NCI-H1092 (cell line): ENCODE measurements at regions not wholly inside any gene's neighbourhood (a gene's known extent, or its start where the extent isn't known, plus 50 kb on each side); places are given as distances from the start of the nearest gene placed in this dataset.
"Not testable (repeated sequence)": the region's sequence is repeated elsewhere in the genome, so short reads cannot be mapped to it uniquely, and the experiment has no call there.

Source experiments
- DNase-seq: peaks from one replicate; lab custom pipeline; 2025; lab: John Stamatoyannopoulos, UW

DNA sequence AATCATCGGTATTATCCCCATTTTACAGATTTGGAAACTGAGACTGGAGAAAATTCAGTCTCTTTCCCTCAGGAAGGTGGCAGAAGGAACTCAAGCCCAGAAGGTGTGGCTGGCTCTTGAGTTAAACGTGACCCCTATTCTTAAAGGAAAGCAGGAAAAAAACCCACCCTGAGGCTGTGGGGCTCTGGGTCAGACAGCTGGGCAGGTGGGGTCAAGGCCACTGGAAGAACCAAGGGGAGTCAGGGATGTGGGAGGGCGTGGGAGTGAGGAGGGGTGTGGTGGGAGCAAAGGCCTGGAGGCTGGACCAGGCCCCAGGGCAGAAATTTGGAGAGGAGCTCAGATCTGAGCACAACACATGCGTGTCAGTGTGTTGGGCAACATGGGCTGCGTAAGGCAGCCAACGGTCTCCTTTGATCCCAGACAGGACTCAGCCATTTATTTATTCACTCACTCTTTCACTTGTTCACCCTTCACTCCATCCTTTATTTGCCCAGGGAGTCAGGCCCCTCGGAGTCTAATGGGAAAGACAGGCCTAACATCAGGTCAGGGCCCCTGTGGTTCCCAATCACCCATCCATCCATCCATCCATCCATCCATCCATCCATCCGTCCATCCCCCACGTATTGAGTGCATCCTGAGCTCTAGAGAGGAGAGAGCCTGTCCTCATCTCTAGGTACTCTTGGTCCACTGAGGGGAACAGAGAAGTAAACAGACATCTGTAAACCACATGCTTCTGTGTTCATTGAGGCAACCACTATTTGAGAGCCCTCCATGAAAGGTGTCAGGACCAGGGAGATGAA lies 165.0 kb downstream of the VEGFA start:
- no peak for DNase-seq

DNA sequence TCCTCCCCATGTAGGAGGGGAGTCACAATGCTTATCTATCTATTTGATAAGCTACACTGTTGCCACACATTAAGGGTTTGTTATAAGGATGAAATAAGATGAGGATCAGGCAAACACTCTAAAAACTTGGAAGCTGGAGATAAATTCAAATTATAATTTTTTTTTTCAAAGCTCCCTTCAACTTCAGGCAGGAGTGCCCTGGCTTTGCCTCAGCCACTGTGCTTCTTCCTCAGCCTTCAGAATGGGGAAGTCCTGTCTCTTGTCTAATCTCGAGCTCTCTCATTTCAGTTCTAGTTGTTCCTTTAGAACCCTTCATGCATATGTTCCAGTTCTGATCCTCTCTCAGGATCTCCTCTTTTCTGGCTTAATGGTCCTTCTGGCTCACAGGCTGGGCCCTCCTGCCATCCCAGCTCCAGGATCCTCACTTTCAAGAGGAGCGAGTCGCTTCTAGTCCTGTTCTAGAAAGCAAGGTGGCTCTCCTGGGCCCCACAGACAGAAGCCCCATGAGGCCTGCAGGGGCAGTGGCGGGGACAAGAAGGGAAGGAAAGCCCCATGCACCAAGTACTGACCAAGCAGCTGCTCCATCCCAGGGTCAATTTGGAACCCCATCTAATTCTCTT lies 164.3 kb downstream of the VEGFA start:
- DNase-seq = no peak

DNA sequence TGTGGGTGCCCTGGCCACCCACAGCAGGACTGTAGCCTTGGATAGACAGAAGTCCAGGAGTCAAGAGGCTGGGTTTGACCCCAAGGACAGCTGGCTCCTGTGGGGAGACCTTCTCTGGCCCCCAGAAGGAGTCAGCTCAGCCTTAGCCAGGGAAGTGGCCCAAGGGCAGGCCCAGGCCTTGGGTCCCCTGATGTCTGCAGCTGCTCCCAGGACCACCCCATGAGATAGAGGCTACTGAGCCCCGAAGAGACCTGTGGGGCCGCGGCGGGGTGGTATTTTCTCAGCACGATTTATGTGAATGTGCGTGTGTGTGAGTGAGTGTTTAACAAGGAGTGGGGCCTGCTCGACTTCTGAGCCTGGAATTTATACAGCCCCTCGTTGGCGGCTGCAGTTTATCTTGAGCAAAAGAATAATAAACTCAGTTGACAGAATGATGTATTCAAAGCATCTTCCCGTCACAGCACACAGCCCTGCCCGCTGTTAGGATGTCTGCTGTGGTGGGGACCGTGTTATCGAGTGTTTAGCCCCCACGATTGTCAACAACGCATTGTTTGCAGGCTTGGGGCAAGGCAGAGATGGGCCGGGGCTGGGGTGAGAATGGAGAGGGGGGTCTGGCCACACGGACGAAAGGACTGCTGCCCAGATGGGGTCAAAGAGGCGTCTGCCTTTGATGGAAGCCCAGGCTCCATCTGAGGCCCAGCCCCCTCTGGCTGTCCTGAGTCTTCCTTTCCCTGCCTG lies 163.3 kb downstream of the VEGFA start:
- no peak for DNase-seq

DNA sequence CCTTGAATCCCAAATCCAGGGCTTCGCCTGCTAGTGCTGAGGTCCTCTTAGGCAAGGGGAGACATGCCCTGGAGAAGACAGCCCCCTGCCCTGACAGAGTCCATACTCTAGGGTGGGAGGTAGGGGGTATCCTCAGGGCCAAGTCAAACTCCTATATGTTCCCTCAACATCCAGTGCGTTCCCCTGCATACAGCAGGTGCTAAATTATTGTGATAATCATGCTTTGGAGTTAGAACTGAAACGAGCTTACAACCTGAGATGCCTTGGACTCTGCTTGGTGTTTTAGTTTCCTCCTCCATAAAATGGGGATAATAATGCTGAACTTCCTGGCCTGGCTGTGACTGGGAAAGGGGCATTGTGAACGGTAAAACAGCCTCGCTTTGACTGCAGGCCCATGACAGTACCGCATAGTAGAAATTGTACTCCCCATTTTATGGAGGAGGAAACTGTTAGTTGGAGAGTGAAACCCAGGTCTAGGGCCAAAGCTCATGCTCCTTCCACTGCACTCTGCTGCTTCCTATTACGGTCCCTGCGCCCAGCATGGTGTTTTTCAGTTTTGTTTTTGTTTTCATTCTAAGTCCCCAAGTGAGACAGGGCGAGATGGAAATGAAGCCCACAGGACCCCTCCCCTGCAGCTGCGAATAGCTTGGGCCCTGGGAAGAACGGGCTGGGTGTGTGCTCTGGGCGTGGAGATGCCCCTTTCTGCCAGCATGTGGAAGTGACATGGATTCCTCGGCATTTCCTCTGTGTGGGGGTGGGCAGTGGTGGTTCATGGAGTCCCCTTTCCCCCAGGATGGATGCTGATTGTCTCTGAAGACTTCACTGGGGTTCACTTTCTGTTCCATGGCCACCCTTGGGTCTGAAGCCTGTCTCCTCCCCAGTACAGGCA lies 162.5 kb downstream of the VEGFA start:
- DNase-seq = no peak

DNA sequence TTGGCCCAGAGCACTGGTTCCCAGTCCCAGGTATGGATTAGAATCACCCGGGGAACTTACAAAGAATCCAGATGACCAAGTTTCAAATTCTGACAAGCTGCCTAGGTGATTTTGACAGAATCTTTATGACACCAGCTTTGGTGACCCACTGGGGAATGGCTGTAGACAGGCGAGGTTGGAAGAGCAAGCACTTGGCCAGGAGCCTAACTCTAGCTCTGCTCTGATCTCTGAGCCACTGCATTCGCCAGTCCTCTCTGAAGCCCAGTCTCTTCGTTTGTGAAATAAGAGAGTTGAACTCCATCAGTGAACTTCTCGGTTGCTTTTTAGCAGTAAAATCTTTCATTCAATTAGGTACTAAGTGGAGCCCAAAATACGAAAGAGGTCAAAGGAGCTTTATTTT lies 161.2 kb downstream of the VEGFA start:
- DNase-seq = no peak

DNA sequence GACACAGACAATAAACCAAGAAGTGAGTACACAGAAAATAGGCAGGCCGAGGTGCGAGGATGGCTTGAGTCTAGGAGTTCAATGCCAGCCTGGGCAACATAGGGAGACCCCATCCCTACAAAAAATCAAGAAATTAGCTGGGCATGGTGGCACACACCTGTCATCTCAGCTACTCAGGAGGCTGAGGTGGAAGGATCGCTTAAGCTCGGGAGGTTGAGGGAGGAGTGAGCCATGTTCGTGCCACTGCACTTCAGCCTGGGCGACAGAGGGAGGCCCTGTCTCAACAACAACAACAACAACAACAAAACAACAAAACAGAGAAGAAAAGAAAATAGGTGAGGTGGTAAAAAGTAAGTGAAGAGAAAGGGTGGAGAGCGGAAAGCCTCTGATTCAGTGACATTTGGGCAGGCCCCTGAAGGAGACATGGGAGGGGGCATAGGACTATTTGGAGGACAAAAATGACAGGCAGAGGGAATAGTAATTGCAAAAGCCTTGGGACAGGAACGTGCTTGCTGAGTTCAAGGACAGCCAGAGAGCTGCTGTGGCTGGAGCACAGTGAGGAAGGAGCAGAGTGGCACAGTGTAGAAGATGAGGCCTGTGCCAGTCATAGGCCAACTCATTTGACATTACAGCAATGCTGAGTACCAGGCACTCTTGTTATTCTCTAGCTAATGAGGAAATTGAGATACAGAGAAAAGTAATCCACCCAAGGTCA lies 160.6 kb downstream of the VEGFA start:
- DNase-seq = no peak

DNA sequence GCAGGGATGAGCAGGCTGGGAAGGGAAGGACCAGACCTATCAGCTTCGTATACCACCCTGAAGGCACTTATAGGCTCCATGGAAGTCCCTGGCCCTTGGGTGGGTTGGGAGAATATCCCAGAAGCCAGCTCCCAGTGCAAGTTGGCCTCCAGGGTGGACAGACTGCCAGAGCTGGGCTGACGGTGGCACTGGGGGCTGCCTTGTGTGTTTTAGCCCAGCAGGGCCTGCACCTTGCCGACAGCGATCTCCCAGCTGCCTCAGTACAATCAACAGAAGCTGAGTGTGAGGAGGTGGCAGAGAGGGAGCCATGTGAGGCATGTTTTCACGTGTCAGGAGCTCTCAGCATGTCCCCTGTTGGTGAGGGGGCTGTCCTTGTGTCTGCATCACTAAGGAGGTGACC lies 159.5 kb downstream of the VEGFA start:
- no peak for DNase-seq

DNA sequence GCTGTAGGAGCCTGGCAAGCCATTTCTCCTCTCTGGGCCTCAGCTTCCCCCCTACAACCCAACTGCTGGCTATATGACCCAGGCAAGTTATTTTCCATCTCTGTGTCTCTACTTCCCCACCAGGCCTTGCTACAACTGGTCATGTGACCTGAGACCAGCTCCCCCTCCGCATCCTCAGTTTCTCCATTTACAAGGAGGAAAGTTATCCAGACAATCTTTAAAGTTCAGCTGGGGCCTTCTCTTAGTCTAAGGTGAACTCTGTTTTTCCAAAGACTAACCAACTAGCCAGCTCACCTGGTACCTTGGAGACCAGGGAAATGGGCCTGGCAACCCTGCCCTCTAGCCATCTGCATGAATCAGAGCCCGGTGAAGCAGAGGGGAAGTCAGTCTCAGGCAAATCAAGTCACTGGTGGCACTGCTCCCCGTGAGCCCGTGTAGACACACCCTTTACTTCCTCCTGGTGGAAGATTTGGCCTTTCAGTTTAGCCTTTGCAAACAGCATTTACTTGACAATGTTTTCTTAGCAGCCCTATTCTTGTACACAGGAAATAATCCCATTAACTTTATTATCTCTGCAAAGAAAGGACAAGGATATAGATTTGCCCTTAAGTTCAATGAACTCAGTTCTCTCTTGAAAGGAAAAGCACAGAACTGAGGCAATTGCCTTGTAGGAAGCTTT lies 157.7 kb downstream of the VEGFA start:
- DNase-seq = no peak

DNA sequence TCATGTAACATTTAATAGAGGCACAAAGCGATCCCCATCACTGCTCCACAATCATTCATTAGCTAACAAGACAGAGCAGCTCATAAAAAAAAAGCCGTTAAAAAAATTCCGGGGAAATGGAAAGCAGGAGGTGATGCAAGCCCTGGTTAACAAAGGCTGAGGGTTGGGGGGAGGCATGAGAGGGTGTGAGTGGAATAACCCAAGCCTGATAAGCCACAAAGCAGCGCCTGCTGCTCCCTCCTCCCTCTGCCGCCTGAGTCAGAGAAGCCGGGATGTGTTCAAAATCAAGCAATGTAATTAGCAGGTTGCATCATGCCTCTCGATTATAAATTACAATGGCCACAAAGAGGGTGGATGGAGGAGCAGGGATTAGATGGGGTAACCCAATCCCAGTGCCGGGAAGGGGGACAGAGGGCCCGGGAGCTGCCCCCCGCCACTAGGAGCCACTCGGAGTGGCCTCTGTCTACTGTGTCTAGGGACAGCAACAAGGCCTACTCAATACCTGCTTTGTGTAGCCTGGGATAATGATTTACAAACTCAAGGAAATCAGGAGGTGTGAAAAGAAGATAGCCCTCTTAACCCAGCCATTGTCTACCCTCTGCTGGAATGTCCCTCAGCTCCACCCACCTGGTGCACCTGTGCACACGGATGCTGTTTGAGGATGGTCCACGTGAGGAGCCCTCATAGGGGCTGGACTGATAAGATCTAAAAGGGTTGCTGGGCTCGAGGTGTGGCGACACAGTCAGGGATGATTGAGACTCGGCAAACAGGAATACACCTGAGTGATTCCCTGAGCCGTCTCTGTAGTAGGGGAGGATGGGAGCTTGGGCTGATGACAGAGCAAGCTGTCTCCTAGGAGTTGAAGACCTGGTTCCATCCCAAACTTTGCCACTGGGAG lies 156.9 kb downstream of the VEGFA start:
- DNase-seq = peak; percentile 27

DNA sequence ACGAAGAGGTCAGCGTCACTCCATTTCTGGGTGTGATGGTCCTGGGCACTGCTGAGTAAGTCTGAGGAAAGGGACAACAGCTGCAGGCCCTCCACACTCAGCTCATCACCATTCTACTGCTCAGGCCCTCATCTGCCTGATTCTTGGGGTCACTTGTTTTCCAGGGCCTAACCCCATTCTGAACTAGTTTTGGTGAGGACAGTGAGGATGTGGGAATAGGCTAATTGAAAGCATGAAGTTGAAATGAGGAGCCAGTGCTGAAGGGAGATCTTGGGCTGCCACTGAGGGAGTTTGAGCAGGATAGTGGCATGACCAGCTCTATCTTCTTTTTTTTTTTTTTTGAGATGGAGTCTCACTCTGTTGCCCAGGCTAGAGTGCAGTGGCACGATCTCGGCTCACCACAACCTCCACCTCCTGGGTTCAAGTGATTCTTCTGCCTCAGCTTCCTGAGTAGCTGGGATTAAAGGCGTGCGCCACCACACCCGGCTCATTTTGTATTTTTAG lies 155.7 kb downstream of the VEGFA start:
- not testable (repeated sequence) for DNase-seq

DNA sequence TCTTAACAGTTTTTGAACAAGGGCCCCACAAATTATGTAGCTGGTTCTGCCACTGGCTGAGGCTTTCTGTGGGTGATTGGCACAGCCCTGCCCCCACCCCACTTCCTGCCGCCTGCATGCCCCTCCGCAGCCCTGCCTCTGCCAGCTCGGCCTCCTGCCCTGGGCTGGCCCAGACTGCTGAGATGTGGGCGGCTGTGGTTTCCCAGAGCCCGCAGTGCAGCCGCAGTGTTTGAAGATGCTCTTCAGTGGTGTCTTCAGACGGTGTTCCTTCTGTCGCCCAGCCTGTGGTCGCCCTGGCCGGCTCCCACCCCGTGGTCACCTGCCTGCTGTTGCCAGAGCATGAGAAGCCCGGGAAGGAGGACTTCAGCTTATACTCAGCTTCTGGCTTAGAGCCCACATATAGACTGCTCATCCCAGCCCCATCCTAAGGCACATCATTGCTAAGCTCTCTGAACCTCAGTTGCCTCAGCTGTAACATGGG lies 154.3 kb downstream of the VEGFA start:
- no peak for DNase-seq

DNA sequence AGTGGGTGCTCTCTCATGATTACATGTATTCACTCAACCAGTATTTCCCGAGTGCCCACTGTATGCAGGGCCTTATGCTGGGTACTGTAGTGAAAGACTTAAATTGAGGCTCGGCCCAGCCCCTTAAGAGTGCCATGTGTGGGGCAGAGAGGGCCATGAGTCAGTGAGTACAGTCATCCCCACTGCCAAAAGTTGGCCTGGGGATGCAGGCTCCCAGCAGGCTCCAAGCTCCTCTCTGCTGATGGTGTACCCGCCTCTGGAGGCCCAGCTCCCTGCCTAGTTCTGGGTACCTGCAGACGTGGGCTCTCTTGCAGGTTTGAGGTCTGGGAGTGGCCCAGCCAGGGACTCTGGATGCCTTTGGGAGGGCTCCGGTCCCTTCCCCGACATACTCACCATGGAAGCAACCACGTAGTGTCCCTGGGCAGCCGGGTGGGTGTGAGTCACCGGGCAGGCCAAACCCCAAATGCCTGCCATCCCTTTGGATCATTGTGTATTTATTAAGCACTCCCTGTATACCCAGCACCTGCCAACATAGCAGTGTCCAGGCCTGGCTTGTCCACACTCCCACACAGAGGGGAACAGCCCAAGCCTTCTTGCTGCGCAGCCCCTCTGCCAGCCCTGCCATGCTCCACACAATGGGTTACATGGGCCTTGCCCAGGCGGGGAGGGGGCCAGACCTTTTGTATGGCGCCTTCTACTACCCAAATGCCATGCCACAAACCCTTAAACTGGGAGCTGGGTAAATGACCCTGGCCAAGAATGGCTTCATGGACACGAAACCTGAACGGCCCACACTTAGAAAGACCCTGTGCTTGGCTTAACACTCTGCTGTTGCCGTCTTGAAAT lies 153.6 kb downstream of the VEGFA start:
- DNase-seq = no peak

DNA sequence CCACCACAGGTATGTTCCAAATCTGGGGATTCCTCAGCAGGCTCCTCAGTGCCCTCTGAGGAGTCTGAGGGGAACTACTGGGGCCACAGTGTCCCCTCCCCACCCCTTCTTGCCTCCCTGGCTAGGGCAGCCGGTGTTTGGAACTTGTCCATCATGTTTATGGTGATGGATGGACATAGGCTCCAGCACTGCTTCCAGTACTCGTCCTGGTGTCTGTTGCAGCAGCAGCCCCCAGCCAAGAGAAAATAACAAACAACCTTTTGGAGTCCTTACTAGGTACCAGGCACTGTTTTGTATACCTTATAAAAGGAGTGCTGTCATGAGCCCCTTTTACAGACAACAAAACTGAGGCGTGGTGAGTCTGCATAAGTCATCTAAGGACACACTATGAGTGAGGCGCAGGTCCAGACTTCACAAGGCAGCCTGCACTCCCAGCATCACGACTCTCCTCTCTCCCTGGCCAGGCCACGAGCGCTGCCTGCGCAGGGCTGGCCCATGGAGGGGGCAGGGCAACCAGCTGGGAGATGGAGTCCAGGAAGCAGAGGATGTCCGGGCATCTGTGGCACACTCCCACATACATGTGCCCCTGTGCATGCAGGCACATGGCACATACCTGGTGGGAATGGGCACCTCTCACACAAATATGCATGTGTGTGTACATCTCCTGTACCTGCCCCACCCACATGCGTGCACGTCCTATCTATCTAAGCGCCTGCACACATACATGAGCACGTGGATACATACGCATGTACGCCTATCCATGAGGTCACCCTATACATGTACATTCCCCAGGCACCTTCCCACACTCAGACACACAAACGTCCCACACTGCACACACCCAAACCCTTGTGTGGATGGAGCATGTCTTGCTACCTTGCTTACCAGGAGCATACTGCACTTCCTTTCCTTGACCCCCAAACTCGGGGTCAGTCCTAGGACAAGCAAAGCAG lies 152.7 kb downstream of the VEGFA start:
- no peak for DNase-seq

DNA sequence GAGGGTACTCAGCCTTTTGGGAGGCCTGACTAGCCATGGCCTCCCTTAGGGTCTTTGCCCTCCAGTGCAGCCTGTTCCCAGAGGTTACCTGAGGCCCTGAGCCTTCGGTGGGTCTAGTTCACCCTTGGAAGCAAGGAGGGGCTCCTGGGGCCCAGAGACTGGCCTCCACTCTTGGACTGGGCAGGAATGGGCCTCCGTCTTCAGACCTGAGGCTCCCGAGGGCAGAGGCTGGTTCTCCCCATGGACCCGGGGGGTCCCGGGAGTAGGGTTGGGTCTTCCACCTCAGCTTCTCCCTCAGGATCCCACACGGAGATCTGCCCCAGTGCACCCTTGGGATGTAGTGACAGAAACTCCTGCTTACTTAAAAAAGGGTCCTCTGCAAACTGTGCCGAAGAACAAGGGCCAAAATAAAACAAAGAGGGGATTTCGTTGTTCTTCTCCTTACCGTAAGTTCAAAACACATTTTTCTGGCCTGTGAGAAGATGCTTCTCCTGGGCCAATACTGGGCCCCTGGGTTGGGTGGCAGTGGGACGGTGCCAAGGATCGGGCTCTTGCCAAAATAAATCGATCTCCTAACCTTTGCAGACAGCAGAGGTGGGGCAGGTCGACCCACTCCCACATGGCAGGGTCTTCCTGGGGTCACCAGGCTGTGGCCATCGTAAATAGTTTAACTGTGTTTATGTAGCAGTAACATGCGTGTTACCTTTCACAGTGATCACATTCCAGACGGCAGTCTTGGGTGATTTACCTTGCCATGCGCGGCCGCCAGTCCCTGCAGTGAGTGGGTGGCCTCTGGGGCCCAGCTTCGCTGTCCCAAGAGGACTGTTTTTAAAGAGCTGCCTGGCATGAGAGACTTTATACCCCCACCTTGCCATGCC lies 151.8 kb downstream of the VEGFA start:
- no peak for DNase-seq

DNA sequence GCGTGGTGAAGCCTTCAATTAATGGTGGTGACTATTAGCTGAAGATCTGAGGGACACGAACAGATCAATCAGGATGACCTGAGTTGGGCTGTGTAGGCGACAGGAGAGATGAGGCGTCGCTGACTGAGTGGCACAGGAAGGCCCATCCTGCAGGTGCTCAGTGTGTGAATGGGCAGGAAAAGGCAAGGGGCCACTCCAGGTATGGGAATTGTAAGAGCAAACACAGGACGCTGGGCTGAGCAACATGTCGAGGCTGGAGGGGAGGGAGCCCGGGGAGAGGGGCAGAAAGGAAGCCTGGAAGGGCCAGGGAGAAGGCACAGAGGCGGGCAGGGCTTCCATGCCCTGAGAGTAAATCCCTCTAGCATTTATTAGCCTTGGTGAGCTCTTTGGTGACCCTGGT lies 151.0 kb downstream of the VEGFA start:
- DNase-seq = no peak

DNA sequence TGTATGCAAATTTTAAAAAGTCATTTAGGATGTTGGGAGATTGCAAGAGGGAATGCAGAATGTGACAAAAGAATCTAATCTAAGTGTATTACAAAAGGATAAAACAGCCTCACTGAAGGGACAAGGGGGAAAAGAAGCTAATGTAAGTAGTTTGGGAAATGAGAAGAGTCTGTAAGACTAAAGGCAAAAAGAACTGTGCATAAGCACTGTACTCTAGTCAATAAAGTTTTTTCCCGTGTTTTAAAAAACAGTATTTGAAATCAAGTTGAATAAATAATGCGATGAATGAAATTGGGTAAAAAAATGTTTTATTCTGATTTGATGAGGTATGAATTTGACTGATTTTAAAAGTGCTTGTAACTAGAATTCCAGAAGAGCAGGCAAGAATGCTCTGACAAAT lies 149.8 kb downstream of the VEGFA start:
- DNase-seq = no peak
